ENCODE measurements at regions not wholly inside any gene's neighbourhood (a gene's known extent, or its start where the extent isn't known, plus 50 kb on each side); places are given as distances from the start of the nearest gene placed in this dataset.

GRCh38 chr13:109874484-109875454 lies 88.4 kb upstream of the IRS2 start:
- DNase-seq (ENCODE audit: insufficient read length) (no peak), FAIRE-seq (no peak)
- TF ChIP-seq TAF1 (IDR thresholded peaks at IDR 0.05; ENCODE audit: borderline replicate concordance, low read depth, low read length) (no peak), POLR2A (IDR thresholded peaks at IDR 0.05; ENCODE audit: low read depth, low read length) (no peak), POLR2AphosphoS5 (IDR thresholded peaks at IDR 0.05; ENCODE audit: low read depth, low read length) (no peak)

- TF ChIP-seq POLR2A (IDR thresholded peaks at IDR 0.05; ENCODE audit: low read depth, low read length) (no peak), POLR2AphosphoS5 (IDR thresholded peaks at IDR 0.05; ENCODE audit: low read depth, low read length) (no peak), TAF1 (IDR thresholded peaks at IDR 0.05; ENCODE audit: borderline replicate concordance, low read depth, low read length) (no peak)
- no peak for DNase-seq (ENCODE audit: insufficient read length)
- no peak for FAIRE-seq
These were observed 87.2 kb upstream of the IRS2 start for GRCh38 chr13:109873351-109874123.

- no peak for DNase-seq (ENCODE audit: insufficient read length)
- TF ChIP-seq POLR2AphosphoS5 (IDR thresholded peaks at IDR 0.05; ENCODE audit: low read depth, low read length) (no peak), POLR2A (IDR thresholded peaks at IDR 0.05; ENCODE audit: low read depth, low read length) (no peak), TAF1 (IDR thresholded peaks at IDR 0.05; ENCODE audit: borderline replicate concordance, low read depth, low read length) (no peak)
- FAIRE-seq: no peak
These were observed 86.5 kb upstream of the IRS2 start for GRCh38 chr13:109872864-109873263.

- no peak for TF ChIP-seq TAF1 (IDR thresholded peaks at IDR 0.05; ENCODE audit: borderline replicate concordance, low read depth, low read length)
- no peak for TF ChIP-seq POLR2A (IDR thresholded peaks at IDR 0.05; ENCODE audit: low read depth, low read length)
- TF ChIP-seq POLR2AphosphoS5 (IDR thresholded peaks at IDR 0.05; ENCODE audit: low read depth, low read length): no peak
- no peak for DNase-seq (ENCODE audit: insufficient read length)
- FAIRE-seq: no peak
These were observed 84.5 kb upstream of the IRS2 start for GRCh38 chr13:109870696-109871370.

GRCh38 chr13:109870274-109870673 lies 83.9 kb upstream of the IRS2 start:
- FAIRE-seq: no peak

GRCh38 chr13:109869312-109870237 lies 83.2 kb upstream of the IRS2 start:
- DNase-seq (ENCODE audit: insufficient read length): no peak
- TF ChIP-seq POLR2A (IDR thresholded peaks at IDR 0.05; ENCODE audit: low read depth, low read length) (no peak), POLR2AphosphoS5 (IDR thresholded peaks at IDR 0.05; ENCODE audit: low read depth, low read length) (no peak), TAF1 (IDR thresholded peaks at IDR 0.05; ENCODE audit: borderline replicate concordance, low read depth, low read length) (no peak)
- no peak for FAIRE-seq

More at GRCh38 chr13:109870274-109870673, 83.9 kb upstream of the IRS2 start:
- TF ChIP-seq POLR2A (IDR thresholded peaks at IDR 0.05; ENCODE audit: low read depth, low read length) (no peak), POLR2AphosphoS5 (IDR thresholded peaks at IDR 0.05; ENCODE audit: low read depth, low read length) (no peak), TAF1 (IDR thresholded peaks at IDR 0.05; ENCODE audit: borderline replicate concordance, low read depth, low read length) (no peak)
- DNase-seq (ENCODE audit: insufficient read length): no peak

- no peak for DNase-seq (ENCODE audit: insufficient read length)
- TF ChIP-seq TAF1 (IDR thresholded peaks at IDR 0.05; ENCODE audit: borderline replicate concordance, low read depth, low read length) (no peak), POLR2A (IDR thresholded peaks at IDR 0.05; ENCODE audit: low read depth, low read length) (no peak), POLR2AphosphoS5 (IDR thresholded peaks at IDR 0.05; ENCODE audit: low read depth, low read length) (no peak)
- FAIRE-seq: no peak
These were observed 82.4 kb upstream of the IRS2 start for GRCh38 chr13:109868578-109869311.

GRCh38 chr13:109867766-109868165 lies 81.4 kb upstream of the IRS2 start:
- FAIRE-seq (no peak), DNase-seq (ENCODE audit: insufficient read length) (no peak)
- TF ChIP-seq POLR2AphosphoS5 (IDR thresholded peaks at IDR 0.05; ENCODE audit: low read depth, low read length): no peak
- no peak for TF ChIP-seq TAF1 (IDR thresholded peaks at IDR 0.05; ENCODE audit: borderline replicate concordance, low read depth, low read length)
- no peak for TF ChIP-seq POLR2A (IDR thresholded peaks at IDR 0.05; ENCODE audit: low read depth, low read length)

- DNase-seq (ENCODE audit: insufficient read length) (no peak), FAIRE-seq (no peak)
- TF ChIP-seq POLR2AphosphoS5 (IDR thresholded peaks at IDR 0.05; ENCODE audit: low read depth, low read length): no peak
- TF ChIP-seq TAF1 (IDR thresholded peaks at IDR 0.05; ENCODE audit: borderline replicate concordance, low read depth, low read length): no peak
- no peak for TF ChIP-seq POLR2A (IDR thresholded peaks at IDR 0.05; ENCODE audit: low read depth, low read length)
These were observed 76.2 kb upstream of the IRS2 start for GRCh38 chr13:109862627-109863026.

GRCh38 chr13:109859898-109860297 lies 73.5 kb upstream of the IRS2 start:
- no peak for TF ChIP-seq POLR2A (IDR thresholded peaks at IDR 0.05; ENCODE audit: low read depth, low read length)
- DNase-seq (ENCODE audit: insufficient read length) (no peak), FAIRE-seq (no peak)

Measured in GM12892 (cell line).